ENCODE measurements at regions not wholly inside any gene's neighbourhood (a gene's known extent, or its start where the extent isn't known, plus 50 kb on each side); places are given as distances from the start of the nearest gene placed in this dataset.

GRCh38 chr1:80894921-80895320, 905.8 kb upstream of the ADGRL2 start:
- no peak overlapping the region for H2BK120ac ChIP-seq (ENCODE audit: low read depth, low read length)
- no peak overlapping the region for H4K91ac ChIP-seq (ENCODE audit: low read length)
- H3K4me1 ChIP-seq (ENCODE audit: control insufficient read depth, insufficient read depth, low read depth, low read length), result no peaks in the 10 kb centered on the region
- H3K4ac ChIP-seq (ENCODE audit: low read depth in 1 of 2, low read length in 2 of 2), result no peak overlapping the region
- no peak overlapping the region for H2BK12ac ChIP-seq (ENCODE audit: low read length in 2 of 2)
- no peaks in the 10 kb centered on the region for H3K36me3 ChIP-seq (ENCODE audit: control insufficient read depth in 1 of 2, insufficient read depth in 2 of 2, low read depth in 1 of 2, low read length in 2 of 2)
- H3K27me3 ChIP-seq (ENCODE audit: control insufficient read depth in 1 of 2, insufficient read depth in 1 of 2, low read length in 2 of 2), result no peaks in the 10 kb centered on the region
- H3K9me3 ChIP-seq (ENCODE audit: control insufficient read depth, low read length), result peaks cover 2% of the 10 kb centered on the region
- H3K18ac ChIP-seq (ENCODE audit: low read depth in 1 of 2, low read length in 2 of 2), result no peak overlapping the region
- no peak overlapping the region for H2BK15ac ChIP-seq (ENCODE audit: low read depth, poor library complexity, severe bottlenecking)
- no peak overlapping the region for H2AFZ ChIP-seq (ENCODE audit: low read depth, low read length)
- no peak overlapping the region for H3K9ac ChIP-seq (ENCODE audit: low read length)
- H4K8ac ChIP-seq (ENCODE audit: low read length), result no peak overlapping the region
- no peaks in the 10 kb centered on the region for H3K79me1 ChIP-seq (replicated peaks; ENCODE audit: low read length, poor library complexity, severe bottlenecking)
- no peak overlapping the region for H3K4me2 ChIP-seq (ENCODE audit: low read length, poor library complexity, severe bottlenecking)
- no peak overlapping the region for H3K27ac ChIP-seq (ENCODE audit: low read length, poor library complexity, severe bottlenecking)
- no peak overlapping the region for H2AK5ac ChIP-seq (ENCODE audit: low read length, severe bottlenecking)
- H2BK5ac ChIP-seq (ENCODE audit: low read depth, low read length, poor library complexity, severe bottlenecking), result no peak overlapping the region
- no CpG with 5 or more reads among the region's 1 CpG for WGBS
- H3K23ac ChIP-seq (ENCODE audit: low read length in 2 of 2), result no peak overlapping the region
- no peak overlapping the region for H3K14ac ChIP-seq (ENCODE audit: low read length in 2 of 2)
- H3K4me3 ChIP-seq (ENCODE audit: insufficient read depth in 1 of 2, low read depth in 1 of 2, low read length in 2 of 2), result no peak overlapping the region
- no peak for DNase-seq

- H2BK120ac ChIP-seq (ENCODE audit: low read depth, low read length), result no peak overlapping the region
Observed at GRCh38 chr1:80893115-80893514, 907.6 kb upstream of the ADGRL2 start.

DNA sequence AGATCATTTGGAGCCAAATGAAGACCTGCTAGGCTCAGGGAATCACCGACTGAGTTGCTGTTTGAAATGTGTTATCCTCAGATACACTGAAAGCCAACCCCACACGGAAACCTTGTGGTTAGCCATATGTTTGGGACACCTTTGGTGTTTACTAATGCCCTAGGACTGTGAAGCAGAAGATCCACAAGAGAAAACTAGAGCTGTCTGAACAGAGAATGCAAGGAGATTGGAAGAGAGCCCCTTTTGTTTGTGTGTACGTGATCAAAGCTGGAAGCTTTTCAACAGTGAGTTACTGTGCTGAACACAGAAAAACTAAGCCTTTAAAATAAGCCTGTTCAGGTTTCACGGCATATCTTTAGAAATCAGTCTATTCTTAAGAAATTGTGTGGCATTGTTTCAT, 908.2 kb upstream of the ADGRL2 start:
- Histone ChIP-seq H2BK5ac (ENCODE audit: low read depth, low read length, poor library complexity, severe bottlenecking) (no peak overlapping the region), H2BK15ac (ENCODE audit: low read depth, poor library complexity, severe bottlenecking) (no peak overlapping the region), H2BK12ac (ENCODE audit: low read length in 2 of 2) (no peak overlapping the region), H3K27me3 (ENCODE audit: control insufficient read depth in 1 of 2, insufficient read depth in 1 of 2, low read length in 2 of 2) (no peaks in the 10 kb centered on the region), H3K4ac (ENCODE audit: low read depth in 1 of 2, low read length in 2 of 2) (peak overlapping the region in 1 of 2 experiments; percentile 81), H2AFZ (ENCODE audit: low read depth, low read length) (no peak overlapping the region), H3K36me3 (ENCODE audit: control insufficient read depth in 1 of 2, insufficient read depth in 2 of 2, low read depth in 1 of 2, low read length in 2 of 2) (no peaks in the 10 kb centered on the region), H3K18ac (ENCODE audit: low read depth in 1 of 2, low read length in 2 of 2) (peak overlapping the region in 1 of 2 experiments; percentile 59), H2AK5ac (ENCODE audit: low read length, severe bottlenecking) (no peak overlapping the region), H3K79me1 (replicated peaks; ENCODE audit: low read length, poor library complexity, severe bottlenecking) (no peaks in the 10 kb centered on the region), H3K4me3 (ENCODE audit: insufficient read depth in 1 of 2, low read depth in 1 of 2, low read length in 2 of 2) (no peak overlapping the region), H3K9ac (ENCODE audit: low read length) (peak overlapping the region; percentile 37), H4K8ac (ENCODE audit: low read length) (no peak overlapping the region), H4K91ac (ENCODE audit: low read length) (no peak overlapping the region), H3K14ac (ENCODE audit: low read length in 2 of 2) (no peak overlapping the region), H3K4me2 (ENCODE audit: low read length, poor library complexity, severe bottlenecking) (no peak overlapping the region), H3K23ac (ENCODE audit: low read length in 2 of 2) (no peak overlapping the region), H3K27ac (ENCODE audit: low read length, poor library complexity, severe bottlenecking) (no peak overlapping the region), H3K4me1 (ENCODE audit: control insufficient read depth, insufficient read depth, low read depth, low read length) (no peaks in the 10 kb centered on the region), H3K9me3 (ENCODE audit: control insufficient read depth, low read length) (no peaks in the 10 kb centered on the region), H2BK120ac (ENCODE audit: low read depth, low read length) (no peak overlapping the region)
- peak; percentile 45 for DNase-seq
- 46% methylated on average over 3 of the region's 4 CpGs for WGBS

More at GRCh38 chr1:80893115-80893514, 907.6 kb upstream of the ADGRL2 start:
- 65% methylated on average over 1 of the region's 2 CpGs for WGBS
- H2BK5ac ChIP-seq (ENCODE audit: low read depth, low read length, poor library complexity, severe bottlenecking), result no peak overlapping the region
- no peaks in the 10 kb centered on the region for H3K36me3 ChIP-seq (ENCODE audit: control insufficient read depth in 1 of 2, insufficient read depth in 2 of 2, low read depth in 1 of 2, low read length in 2 of 2)
- no peak overlapping the region for H3K4me2 ChIP-seq (ENCODE audit: low read length, poor library complexity, severe bottlenecking)
- no peaks in the 10 kb centered on the region for H3K27me3 ChIP-seq (ENCODE audit: control insufficient read depth in 1 of 2, insufficient read depth in 1 of 2, low read length in 2 of 2)
- H2AK5ac ChIP-seq (ENCODE audit: low read length, severe bottlenecking), result no peak overlapping the region
- H4K8ac ChIP-seq (ENCODE audit: low read length), result no peak overlapping the region
- H3K14ac ChIP-seq (ENCODE audit: low read length in 2 of 2), result no peak overlapping the region
- H3K9ac ChIP-seq (ENCODE audit: low read length), result peak overlapping the region; percentile 12
- H3K18ac ChIP-seq (ENCODE audit: low read depth in 1 of 2, low read length in 2 of 2), result no peak overlapping the region
- H2AFZ ChIP-seq (ENCODE audit: low read depth, low read length), result no peak overlapping the region
- H3K4ac ChIP-seq (ENCODE audit: low read depth in 1 of 2, low read length in 2 of 2), result no peak overlapping the region
- H3K4me3 ChIP-seq (ENCODE audit: insufficient read depth in 1 of 2, low read depth in 1 of 2, low read length in 2 of 2), result no peak overlapping the region
- H3K23ac ChIP-seq (ENCODE audit: low read length in 2 of 2), result no peak overlapping the region
- H3K4me1 ChIP-seq (ENCODE audit: control insufficient read depth, insufficient read depth, low read depth, low read length), result no peaks in the 10 kb centered on the region
- no peak overlapping the region for H4K91ac ChIP-seq (ENCODE audit: low read length)
- peak; percentile 54 for DNase-seq
- no peak overlapping the region for H2BK12ac ChIP-seq (ENCODE audit: low read length in 2 of 2)
- no peaks in the 10 kb centered on the region for H3K9me3 ChIP-seq (ENCODE audit: control insufficient read depth, low read length)
- H3K79me1 ChIP-seq (replicated peaks; ENCODE audit: low read length, poor library complexity, severe bottlenecking), result no peaks in the 10 kb centered on the region
- no peak overlapping the region for H3K27ac ChIP-seq (ENCODE audit: low read length, poor library complexity, severe bottlenecking)
- H2BK15ac ChIP-seq (ENCODE audit: low read depth, poor library complexity, severe bottlenecking), result no peak overlapping the region

DNA sequence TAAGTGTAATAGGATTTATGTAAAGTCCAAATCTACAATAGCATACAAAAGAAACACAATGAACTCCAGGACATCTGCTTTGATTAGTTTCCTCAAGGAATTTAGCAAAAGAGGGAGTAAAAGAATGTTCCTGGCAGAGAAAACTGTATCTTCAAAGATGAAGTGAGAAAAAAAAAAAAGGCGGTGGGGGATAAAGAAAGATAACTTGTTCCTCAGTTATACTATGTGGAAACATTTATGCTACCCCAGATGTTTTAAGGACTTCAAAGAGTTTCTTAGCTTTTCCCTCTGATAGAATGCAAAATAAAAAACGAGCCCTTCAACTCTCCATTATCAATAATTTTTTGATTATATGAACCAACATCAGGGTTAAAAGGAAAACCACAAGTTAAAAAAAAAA, 908.9 kb upstream of the ADGRL2 start:
- Histone ChIP-seq H2AFZ (ENCODE audit: low read depth, low read length) (no peak overlapping the region), H3K79me1 (replicated peaks; ENCODE audit: low read length, poor library complexity, severe bottlenecking) (no peaks in the 10 kb centered on the region), H3K23ac (ENCODE audit: low read length in 2 of 2) (no peak overlapping the region), H3K4me1 (ENCODE audit: control insufficient read depth, insufficient read depth, low read depth, low read length) (no peaks in the 10 kb centered on the region), H2BK5ac (ENCODE audit: low read depth, low read length, poor library complexity, severe bottlenecking) (no peak overlapping the region), H3K9me3 (ENCODE audit: control insufficient read depth, low read length) (no peaks in the 10 kb centered on the region), H3K4me2 (ENCODE audit: low read length, poor library complexity, severe bottlenecking) (no peak overlapping the region), H3K36me3 (ENCODE audit: control insufficient read depth in 1 of 2, insufficient read depth in 2 of 2, low read depth in 1 of 2, low read length in 2 of 2) (no peaks in the 10 kb centered on the region), H3K4me3 (ENCODE audit: insufficient read depth in 1 of 2, low read depth in 1 of 2, low read length in 2 of 2) (no peak overlapping the region), H3K4ac (ENCODE audit: low read depth in 1 of 2, low read length in 2 of 2) (no peak overlapping the region), H2BK15ac (ENCODE audit: low read depth, poor library complexity, severe bottlenecking) (no peak overlapping the region), H2BK120ac (ENCODE audit: low read depth, low read length) (no peak overlapping the region), H2AK5ac (ENCODE audit: low read length, severe bottlenecking) (no peak overlapping the region), H4K8ac (ENCODE audit: low read length) (no peak overlapping the region), H3K27me3 (ENCODE audit: control insufficient read depth in 1 of 2, insufficient read depth in 1 of 2, low read length in 2 of 2) (no peaks in the 10 kb centered on the region), H2BK12ac (ENCODE audit: low read length in 2 of 2) (no peak overlapping the region), H4K91ac (ENCODE audit: low read length) (no peak overlapping the region), H3K14ac (ENCODE audit: low read length in 2 of 2) (no peak overlapping the region), H3K9ac (ENCODE audit: low read length) (no peak overlapping the region), H3K18ac (ENCODE audit: low read depth in 1 of 2, low read length in 2 of 2) (no peak overlapping the region), H3K27ac (ENCODE audit: low read length, poor library complexity, severe bottlenecking) (no peak overlapping the region)
- 100% methylated on average over 1 of the region's 2 CpGs for WGBS
- DNase-seq, result no peak

All from mesenchymal stem cell (in vitro differentiated cells and primary cell).